UCSD-AML1 (cell line): ENCODE measurements at regions not wholly inside any gene's neighbourhood (a gene's known extent, or its start where the extent isn't known, plus 50 kb on each side); places are given as distances from the start of the nearest gene placed in this dataset.
"Not testable (repeated sequence)": the region's sequence is repeated elsewhere in the genome, so short reads cannot be mapped to it uniquely, and the experiment has no call there.

Experiments used
- DNase-seq: peaks from one replicate; lab custom pipeline; 2025; ENCODE audit not compliant: unreplicated experiment; lab: John Stamatoyannopoulos, UW

DNA sequence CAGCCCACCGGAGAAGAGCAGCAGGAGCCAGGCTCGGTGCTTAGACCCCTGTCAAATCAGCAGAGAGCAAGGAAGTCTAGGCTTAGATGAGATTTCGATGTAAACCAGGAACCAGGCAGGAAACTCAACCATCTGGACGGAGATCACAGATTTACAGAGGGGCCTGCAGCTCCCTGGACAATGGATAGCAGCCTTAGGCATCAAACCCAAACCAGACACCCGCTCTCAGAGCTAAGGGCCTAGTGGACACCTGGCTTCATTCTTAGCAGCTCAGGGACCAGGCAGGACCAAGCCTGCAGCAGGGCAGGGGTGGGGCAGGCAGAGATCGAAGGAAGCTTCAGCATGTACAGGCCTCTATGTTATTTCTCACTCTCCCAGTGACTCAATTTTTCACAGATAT is 127.8 kb upstream of the FMN2 start:
- no peak for DNase-seq

DNA sequence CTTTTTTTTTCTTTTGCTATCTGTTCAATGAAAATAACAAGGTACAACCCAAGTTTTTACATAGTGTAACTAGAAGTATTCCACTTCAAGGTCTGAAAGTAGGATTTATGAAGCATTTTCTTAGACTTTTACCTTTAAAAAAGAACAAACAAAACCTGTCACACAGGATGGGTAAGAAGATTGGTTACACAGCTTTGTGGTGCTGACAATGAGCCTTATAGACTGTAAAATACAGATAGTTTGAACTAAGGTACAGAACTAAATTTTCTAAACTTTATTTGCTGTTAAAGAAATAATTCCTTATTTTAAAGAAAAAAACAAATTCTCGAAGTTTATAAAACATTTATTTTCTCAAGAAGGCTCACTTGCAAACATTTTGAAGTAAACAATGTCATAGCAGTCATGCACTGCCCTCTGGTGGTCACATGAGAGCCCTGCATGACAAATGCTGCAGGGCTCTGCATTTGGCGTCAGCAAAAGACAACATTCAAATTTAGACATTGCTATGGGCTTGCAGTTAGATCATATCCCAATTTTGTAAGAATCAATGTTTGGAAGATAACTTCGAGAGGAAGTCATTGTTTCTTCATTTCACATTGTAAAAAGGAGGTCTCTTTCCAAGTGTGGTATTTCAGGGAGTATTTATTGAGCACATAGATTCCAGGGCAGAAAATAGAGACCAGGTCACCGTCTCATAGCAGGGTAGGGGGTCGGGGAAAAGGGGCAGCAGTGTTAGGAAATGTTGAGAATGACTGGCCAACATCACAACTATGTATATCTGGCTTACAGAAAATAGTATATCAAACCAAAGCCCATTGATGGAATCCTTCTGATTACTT is 115.3 kb upstream of the FMN2 start:
- DNase-seq, result peak; percentile 26

DNA sequence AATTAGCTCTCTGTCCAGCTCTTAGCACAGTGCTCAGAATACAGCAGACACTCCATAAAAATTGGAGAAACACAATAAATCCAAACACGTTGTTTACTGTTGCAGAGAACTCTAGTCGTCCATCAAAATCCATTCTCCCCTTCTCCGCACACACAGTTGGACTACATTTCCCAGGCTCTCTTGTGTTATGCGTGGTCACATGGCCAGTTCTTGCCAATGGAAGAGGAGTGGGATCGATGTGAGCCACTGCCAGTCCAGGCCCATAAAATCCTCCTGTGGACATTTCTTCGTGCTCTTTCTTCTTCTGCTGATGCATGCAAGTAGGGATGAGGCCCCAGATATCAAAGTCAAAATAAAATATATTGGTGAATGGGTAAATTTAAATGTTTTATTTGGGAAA is 114.3 kb upstream of the FMN2 start:
- no peak for DNase-seq

DNA sequence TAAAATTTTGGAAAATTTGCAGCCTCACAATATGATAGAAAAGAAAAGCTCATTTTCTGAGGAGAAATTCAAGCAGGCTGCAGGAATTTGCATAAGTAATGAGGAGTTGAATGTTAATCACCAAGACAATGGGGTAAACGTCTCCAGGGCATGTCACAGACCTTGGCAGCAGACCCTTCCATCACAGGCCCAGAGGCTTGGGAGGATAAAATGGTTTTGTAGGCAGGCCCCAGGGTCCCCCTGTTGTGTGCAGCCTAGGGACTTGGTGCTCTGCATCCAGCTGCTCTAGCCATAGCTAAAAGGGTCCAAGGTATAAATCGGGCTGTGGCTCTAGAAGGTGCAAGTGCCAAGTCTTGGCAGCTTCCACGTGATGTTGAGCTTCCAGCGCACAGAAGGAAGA is 112.2 kb upstream of the FMN2 start:
- no peak for DNase-seq

DNA sequence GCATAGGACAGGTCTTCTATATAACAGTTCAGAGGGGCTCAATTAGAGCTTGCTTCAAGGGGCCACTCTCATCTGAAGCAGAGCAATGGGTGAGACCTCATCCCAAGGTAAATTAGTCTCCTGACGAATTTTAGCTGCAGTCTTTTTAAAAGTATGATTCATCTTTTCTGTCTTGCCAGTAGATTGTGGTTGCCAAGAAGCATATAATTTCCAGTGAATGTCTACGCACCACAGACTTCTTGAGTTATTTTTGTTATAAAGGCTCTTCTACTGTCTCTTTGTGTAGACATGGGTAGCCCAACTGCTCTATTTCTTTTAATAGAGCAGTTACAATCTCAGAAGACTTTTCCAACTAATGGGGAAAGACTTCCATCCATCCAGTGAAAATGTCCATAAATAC is 108.9 kb upstream of the FMN2 start:
- DNase-seq, result no peak

DNA sequence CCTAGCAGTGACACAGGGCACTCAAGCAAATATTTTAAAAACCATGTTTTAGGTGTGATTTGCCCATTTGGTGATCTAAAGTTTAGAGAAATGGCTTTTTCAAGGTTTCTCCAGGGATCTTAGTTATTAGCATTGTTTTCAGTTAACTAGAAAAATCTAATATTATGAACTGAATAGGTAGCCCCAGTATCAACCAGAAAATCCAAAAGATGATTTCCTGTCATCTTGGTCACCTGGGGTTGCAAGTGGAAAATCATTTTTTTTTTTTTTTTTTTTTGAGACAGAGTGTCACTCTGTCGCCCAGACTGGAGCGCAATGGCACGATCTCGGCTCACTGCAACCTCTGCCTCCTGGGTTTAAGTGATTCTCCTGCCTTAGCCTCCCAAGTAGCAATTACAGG is 106.6 kb upstream of the FMN2 start:
- no peak for DNase-seq

DNA sequence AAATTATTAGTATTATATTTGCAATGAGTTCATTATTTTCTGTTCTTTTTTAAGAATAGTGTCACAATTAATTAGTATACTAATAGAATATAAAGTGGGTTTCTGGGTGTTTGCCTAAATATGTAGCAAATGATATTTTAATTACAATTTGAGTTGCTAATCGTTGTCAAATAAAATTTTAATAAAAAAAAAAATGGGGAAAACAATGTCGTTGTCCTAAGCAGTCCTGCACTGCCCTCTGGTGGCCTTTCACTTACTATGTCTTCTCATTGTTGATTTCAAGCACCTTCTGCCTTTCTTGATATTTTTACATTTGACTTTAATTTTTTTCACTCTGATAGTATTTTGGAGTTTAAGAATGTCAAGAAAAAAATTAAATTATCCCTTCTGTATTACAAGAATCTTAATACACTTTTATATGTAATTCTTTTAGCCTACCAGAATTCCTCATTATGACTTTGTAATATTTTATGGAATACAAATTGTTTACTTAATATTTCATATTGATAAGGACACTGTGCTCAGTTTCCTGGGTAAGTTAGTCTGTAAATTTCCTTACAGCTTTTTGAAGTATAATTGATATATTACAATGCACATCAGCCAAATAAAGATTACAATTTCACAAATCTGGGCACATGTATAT is 104.5 kb upstream of the FMN2 start:
- DNase-seq, result no peak

DNA sequence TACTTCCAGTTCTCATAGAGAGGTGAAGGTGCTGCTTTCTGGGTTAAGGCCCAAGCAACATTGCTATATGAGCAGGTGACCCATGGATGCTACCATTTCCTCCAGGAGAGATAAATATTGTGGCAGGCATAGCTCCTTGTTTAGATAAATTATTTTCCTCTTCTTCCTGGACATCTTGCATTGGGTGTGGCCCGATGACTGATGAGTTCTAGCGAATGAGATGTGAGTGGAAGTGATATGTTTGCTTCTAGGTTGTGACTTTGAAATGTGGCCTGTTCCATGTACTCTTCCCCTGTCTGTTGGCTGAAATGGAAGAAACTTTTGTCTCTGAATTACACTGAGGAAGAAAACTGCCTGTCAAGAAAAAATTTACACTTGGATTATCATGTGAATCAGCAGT is 101.7 kb upstream of the FMN2 start:
- DNase-seq, result no peak

DNA sequence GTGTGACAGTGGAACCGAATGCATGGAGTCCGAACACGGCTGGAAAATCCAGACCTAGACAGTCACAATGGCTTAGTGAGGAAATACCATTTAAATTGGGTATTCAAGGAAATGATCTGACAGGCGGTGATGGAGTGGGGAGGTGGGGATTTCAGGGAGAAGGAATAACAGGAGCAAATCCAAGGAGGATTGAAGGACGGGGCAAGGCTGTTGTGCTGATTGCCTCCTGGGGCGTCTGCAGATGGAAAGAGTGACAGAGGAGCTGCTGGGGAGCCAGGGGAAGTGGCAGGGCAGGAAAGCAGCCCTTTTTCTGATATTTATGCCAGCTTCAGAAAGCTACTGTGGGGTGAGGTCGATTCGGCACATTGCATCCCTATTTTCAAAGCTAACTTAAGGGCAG is 99.1 kb upstream of the FMN2 start:
- DNase-seq, result not testable (repeated sequence)

DNA sequence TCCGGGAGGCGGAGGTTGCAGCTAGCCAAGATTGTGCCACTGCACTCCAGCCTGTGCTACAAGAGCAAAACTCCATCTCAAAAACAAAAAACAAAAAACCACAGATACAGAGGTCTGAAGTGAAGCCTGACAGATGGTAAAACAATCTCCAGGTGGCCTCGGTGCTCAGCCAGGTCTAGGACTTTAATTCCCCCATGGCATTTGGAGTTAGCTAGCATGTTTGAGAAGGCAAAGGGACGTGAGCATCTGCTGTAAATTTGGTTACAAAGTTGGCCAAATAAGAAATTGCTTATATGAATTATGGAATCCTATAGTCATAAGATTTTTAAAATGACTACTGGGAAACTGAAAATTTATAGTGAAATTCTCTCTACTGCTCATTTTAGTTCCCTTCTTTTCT is 98.3 kb upstream of the FMN2 start:
- DNase-seq, result no peak

DNA sequence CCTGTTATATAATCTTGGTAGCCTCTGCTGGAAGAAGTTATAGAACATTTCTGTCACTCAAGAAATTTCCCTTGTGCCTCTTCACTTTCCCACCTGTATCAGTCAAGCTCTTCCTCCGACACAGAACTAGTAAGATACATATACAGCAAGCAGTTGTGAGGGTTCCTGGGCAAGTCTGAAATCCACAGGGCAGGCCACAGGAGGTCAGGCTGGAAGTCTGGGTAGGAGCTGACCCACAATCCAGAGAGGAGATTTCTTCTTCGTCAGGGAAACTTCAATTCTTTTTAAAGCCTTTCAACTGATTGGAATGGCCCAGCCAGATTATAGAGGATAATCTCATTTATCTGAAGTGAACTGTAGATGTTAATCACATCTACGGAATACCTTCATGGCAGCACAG is 96.4 kb upstream of the FMN2 start:
- no peak for DNase-seq

DNA sequence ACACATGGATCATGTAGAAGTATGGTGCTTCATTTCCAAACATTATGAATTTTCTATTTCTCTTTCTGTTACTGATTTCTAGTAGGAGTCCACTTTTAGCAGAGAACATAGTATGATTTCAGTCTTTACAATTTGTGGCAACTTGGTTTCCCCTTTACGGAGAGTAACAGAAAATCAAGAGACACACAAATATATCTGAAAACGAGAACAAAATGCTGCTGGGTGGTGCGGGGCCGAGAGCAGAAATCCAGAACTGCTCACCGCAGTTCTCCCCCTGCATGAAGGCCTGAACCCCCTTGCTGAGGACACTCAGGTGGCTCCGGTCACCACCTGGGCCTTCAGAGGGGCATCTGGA is 94.5 kb upstream of the FMN2 start:
- no peak for DNase-seq

DNA sequence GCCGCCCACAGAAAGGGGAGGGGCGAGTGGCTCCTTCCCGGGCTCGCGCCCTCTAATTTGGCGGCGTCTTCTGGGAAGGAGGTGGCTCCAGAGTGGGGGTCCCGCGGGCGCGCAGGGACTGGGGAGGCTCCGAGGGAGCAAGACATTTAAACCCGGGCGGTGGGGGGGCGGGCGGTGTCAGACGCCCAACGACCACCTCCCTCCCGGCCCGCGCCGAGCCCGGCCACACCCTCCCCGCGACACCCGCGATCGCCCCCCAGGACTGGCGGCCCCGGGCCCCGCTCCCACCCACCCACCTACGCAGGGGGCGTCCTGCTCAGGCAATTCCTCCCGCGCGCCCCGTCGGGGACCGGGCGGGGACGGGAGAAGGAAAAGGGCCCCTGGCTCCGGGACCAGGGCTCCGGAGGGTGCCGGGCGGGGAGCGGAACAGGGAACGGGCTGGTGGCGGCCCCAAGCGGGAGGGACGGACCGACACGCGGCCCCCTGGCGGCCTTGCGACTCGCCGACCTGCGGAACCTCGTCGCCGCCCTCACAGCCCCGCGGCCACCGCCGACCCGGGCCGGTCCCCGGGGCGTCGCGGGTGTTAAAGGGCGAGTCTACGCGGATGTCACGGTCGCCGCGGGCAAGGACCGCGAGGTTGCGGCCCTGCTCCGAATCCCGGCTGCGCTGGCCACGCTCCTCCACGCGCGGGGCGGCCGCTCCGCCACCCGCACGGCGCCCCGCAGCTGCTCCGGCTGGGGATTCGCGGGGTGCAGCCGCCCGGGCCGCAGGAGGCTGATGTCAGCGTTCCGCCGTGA is 94.0 kb upstream of the FMN2 start:
- DNase-seq, result no peak

DNA sequence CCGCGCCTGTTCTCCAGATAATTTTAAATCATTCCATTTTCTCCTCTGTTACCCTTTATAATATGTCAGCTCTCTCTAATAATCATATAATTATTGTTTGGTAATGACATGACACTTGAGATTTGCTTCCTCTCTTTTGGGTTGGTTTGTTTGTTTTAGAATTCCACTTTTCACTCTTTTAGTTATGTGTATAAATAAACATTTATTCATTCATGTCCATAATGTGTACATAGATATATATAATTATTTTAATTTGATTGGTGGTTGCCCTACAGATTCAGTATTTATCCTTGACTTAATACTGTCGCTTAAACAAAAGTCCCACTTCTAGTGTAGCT is 93.4 kb upstream of the FMN2 start:
- DNase-seq, result no peak

DNA sequence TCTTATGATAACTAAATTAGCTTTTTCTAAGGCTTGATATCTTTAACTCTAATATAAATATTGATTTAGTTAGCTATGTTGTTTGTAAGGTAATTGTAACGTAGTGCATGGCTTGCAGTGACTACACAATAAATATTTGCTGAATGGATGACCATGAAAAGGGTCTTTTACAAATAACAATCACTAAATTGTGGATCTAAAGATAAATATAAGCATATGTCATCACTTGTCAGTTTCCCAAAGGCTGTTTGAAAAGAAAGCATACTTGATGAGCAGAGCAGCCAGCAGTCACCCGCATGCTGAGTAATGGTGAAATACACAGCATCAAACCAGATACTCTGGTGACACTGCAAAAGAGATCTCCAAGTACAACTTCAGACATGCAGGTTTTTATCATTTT is 92.5 kb upstream of the FMN2 start:
- no peak for DNase-seq

DNA sequence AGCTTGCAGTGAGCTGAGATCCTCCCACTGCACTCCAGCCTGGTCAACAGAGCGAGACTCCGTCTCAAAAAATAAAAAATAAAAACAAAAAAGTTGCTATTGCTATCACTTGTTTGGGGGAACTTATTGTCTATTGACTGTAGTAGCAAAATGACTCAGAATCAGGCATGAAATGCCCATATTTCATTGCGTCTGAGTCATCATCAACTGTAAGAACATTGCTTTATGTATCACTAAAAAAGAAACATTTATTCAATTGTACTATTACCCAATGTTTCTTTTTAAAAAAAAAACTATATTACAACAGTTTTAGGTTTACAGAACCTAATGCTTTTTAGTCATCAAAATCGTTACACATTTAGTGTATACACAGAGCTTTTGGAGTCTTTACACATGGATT is 91.0 kb upstream of the FMN2 start:
- no peak for DNase-seq

DNA sequence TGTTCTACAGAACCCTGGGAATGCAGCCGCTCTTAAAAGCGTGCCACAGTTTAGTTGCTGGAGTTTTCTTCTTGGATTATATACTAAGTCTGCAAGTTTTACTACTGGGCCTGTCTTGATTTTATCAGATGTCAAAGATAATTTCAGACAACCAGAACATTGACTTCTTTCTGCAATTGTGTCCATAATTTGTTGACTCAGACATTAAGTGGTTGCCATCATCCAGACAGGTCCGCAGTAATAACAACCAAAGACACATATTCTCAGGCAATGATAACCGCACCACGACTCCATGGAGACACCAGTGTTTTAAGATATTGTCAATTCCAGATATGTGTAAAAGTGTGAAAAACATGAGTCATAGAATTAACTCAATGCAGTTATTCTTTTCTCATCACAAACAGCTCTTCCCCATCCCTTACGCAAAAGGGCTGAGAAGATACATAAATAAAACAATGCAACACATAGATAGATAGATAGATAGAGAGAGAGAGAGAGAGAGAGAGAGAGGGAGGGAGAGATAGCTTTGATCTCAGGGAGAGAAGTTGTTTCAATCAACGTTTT is 90.4 kb upstream of the FMN2 start:
- DNase-seq, result no peak

DNA sequence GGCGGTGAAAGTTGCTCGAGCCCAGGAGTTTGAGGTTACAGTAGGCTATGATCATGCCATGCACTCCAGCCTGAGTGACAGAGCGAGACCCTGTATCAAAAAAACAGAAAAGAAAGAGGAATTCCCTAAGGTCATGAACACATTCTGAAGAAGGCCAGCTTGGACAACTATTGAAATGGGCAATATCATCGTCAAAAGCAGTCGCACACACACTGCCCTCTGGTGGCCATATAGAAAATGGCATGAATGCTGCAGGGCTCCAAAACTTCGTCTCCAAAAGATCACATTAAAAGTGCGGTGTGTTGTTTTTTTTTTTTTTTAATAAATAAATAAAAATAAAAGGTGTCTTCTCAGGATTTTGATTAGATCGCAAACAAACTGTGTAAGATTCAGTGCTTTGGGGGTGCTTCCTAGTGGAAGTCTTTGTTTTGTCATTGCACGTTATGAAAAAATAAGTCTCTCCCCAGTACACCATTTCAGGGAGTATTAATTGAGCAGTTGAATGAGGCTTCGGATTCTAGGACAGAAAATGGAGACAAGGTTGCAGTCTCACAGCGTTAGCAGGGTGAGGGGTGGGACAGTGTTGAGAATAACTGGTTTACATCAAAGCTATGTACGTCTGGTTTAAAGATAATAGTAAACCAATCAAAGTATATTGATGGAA is 87.5 kb upstream of the FMN2 start:
- DNase-seq, result no peak

DNA sequence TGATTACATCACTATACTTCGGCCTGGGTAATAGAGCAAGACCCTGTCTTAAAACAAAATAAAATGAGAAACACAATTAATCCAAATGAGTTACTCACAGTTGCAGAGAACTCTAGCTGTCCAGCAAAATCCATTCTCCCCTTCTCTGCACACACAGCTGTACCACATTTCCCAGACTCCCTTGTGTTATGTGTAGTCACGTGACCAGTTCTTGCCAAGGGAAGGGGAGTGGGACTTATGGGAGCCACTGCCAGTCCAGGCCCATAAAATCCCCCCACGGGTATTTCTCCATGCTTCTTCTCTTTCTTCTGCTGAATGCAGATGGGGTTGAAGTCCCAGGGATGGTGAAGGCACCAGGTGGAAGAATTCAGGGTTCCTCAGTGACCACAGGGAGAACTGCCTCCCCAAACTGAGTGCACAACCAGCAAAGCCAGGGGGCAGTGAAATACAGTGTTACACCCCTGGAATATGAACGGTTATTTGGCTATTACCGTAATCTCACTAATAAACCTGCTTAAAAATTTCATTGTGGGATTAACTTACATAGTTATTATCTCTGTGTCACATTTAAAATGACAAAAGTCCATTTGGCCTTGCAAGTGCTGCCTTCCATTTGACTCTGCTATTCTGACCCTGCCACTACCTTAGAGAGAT is 85.6 kb upstream of the FMN2 start:
- DNase-seq, result no peak

DNA sequence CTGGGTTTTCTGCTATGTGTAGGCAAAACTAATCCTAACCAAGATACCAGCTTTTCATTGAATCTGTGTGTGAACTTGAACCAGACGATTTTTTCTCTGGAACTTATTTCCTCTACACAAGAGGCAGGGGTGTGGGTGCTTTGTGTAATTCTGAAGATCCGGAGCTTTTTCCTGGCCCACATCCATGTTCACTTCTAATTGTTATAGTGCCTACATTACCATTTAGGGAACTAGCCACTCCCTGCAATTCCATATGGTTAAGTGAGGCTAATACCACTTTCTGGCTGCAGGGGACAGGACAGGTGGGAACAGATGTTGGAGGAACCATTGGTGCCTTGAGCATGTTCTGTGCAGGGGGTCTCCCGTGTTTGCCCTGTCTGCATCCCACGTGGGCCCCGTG is 83.4 kb upstream of the FMN2 start:
- no peak for DNase-seq

DNA sequence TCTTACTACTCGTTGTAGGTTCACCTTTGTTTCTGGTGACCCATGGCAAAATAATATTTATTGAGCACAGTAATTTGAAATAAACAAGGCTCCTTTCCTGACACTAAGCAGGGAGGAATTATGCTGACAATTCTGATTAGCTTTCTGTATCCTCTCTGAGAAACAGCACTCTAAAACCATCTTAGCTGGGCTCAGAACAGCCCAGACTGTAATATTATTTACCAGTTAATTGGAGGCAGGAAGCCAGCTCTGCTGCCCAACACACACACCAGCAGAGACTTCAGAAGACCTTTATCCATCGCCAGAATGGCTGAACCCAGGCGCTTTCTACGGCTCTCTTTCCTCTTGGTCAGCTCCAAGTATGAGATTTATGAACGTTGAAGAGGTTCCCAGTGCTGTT is 77.6 kb upstream of the FMN2 start:
- DNase-seq, result no peak
